ENCODE measurements at regions not wholly inside any gene's neighbourhood (a gene's known extent, or its start where the extent isn't known, plus 50 kb on each side); places are given as distances from the start of the nearest gene placed in this dataset.

DNA sequence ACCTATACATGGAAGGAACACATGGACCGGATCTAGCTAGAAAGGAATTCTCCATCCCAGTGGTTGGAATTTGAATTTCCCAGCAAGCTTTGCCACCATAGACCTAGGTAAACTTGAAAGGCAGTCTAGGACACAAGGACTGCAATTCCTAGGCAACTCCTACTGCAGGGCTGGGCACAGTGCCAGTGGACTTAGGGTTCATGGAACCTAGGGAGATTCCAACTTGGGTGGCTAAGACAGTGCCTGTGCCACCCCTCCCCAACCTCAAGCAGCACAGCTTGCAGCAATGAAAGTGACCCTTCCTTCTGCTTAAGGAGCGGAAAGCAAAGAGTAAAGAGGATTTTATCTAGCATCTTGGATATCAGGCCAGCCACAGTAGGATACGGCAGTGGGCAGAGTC lies 663.3 kb downstream of the ELAVL2 start:
- no peak for DNase-seq (ENCODE audit: low read depth in 2 of 2)

DNA sequence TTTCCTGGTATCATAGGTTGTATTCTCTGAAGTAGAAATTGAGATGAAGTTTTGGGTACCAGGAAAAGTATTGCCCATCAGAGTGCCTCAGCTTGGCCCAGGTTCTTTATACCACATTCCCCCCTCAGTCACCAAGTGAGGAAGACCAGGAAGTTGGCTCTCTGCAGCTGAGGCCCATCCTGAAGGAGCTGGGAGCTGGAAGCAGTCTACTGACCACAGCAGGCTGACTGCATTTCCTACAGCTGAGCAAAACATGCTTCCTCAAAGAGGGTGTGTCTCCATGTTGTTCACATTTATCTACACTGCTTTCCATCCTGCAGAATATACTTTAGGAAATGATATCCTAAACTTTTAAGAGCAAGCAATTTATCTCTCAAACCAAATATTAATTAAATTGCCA lies 654.6 kb downstream of the ELAVL2 start:
- no peak for DNase-seq (ENCODE audit: low read depth in 2 of 2)

DNA sequence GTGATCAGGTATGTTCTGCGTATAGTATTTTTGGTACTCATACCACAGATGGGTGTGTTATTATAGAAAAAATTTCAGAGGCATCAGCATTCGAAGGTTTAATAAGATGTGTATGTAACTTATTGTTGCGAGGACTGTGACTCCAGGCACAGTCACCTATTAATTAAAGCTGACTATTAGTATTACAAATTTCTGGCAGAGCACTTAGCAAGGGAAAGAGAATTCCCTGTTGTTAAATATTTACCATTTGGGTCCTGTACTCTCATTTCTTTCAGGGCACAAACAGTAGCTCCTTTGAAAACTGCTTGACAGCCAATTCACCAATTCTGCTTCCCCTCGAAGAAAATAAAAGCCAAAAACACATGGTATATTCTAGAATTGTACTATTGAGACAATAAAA lies 653.8 kb downstream of the ELAVL2 start:
- DNase-seq (ENCODE audit: low read depth in 2 of 2), result no peak

DNA sequence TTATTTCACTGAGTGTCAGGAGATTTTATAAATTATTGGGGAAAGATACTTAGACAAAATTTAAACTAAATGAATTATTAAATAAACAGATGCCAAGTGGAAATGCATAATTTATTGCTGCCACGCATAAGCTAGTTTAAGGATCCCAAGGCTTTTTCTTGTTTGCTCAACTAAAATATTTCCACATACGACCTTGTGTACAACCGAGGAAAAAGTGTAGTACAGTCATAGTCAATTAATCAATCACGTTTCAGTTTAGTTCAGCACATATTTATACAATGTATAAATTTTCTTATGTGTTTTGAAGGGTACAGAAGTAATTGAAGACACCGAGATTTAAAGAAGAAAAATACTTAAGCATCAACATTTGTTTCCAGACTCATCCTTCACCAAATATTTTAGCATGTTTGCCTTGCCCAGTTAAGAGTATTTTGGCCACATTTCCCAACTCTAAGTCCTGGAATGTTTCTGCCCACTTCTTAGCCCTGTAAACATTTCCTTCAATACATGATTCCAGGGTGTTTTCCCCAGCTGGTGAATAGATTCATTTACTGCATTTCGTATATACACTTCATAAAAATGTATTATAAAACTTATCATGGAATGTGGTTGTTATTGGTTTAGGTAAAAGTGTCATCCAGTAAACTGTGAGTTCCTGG lies 652.9 kb downstream of the ELAVL2 start:
- DNase-seq (ENCODE audit: low read depth in 2 of 2), result no peak

DNA sequence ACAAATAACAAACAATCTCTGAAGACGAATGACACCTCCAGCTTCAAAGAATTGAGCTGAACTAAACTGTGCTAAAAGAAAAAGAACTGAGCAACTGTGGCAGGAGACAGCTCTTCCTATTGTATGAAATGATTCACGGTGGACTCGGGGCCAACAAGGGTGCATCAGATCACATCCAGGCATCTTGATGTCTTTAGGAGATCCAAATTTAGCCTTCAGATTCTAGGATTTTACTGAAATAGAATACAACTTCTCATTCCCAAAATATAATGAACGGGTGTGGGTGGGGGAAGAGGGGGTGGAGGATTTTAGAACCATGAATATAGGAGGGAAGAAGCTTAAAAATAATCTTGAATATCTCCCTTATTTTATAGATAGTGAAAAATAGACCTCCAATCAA lies 631.8 kb downstream of the ELAVL2 start:
- DNase-seq (ENCODE audit: low read depth in 2 of 2), result no peak

DNA sequence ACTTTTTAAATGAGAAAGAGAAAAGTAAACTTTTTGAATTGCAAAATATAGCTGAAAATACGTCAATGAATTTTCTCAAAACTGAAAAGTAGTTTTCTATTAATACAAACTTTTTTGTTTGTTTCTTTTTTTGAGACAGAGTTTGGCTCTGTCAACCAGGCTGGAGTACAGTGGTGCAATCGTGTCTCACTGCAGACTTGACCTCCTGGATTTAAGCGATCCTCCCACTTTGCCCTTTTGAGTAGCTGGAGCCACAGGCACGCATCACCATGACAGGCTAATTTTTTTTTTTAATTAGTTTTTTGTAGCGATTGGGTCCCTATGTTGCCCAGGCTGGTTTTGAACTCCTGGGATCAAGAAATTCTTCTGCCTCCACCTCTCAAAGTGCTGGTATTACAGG lies 610.4 kb downstream of the ELAVL2 start:
- DNase-seq (ENCODE audit: low read depth in 2 of 2), result no peak

- no peak for DNase-seq (ENCODE audit: low read depth in 2 of 2)
Measured at GRCh38 chr9:23219471-23219870, 606.6 kb downstream of the ELAVL2 start.

GRCh38 chr9:23220171-23220570 lies 605.9 kb downstream of the ELAVL2 start:
- no peak for DNase-seq (ENCODE audit: low read depth in 2 of 2)

- no peak for DNase-seq (ENCODE audit: low read depth in 2 of 2)
Measured at GRCh38 chr9:23220957-23221356, 605.1 kb downstream of the ELAVL2 start.

GRCh38 chr9:23229890-23230317 lies 596.1 kb downstream of the ELAVL2 start:
- DNase-seq (ENCODE audit: low read depth in 2 of 2), result no peak

- DNase-seq (ENCODE audit: low read depth in 2 of 2), result no peak
Measured at GRCh38 chr9:23232831-23233230, 593.2 kb downstream of the ELAVL2 start.

- no peak for DNase-seq (ENCODE audit: low read depth in 2 of 2)
Measured at GRCh38 chr9:23243523-23243922, 582.5 kb downstream of the ELAVL2 start.

- no peak for DNase-seq (ENCODE audit: low read depth in 2 of 2)
Measured at GRCh38 chr9:23245067-23245466, 581.0 kb downstream of the ELAVL2 start.

DNA sequence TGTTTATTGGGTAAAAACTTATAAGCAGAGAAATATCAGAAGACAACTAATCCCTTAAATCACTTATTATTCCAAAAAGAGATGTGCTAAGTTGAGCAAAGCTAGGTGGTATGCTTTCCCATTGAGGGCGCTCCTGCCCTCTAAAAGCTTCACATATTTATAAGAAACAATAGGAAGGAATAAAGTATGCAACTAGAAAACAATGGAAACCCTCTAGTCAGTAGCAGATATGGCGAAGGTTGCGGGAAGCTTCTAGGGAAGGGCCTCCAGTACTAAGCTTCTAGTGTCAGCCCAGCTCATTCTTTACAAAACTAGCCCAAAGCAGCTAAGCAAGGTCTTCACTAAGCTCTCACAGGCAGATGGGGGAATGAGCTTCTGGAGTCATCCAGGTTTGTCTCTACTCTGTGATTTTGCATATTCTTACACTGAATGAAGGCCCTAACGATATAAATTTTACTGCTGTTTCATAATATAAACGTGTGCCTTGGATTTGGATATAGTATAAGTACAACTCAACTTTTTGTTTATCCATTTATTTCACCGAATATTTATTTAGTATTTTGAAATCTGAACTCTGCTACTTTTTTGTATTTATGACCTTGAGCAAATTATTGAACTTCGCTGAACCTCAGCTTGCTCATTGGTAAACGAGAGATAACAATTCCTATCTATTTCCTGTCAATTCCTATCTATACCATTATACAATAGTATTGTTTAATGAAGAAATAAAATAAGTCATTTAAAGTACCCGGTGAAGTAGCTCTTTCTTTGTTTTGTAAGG lies 571.4 kb downstream of the ELAVL2 start:
- DNase-seq (ENCODE audit: low read depth in 2 of 2), result no peak

GRCh38 chr9:23255346-23255745 lies 570.7 kb downstream of the ELAVL2 start:
- DNase-seq (ENCODE audit: low read depth in 2 of 2), result no peak

- no peak for DNase-seq (ENCODE audit: low read depth in 2 of 2)
Measured at GRCh38 chr9:23258569-23258968, 567.5 kb downstream of the ELAVL2 start.

DNA sequence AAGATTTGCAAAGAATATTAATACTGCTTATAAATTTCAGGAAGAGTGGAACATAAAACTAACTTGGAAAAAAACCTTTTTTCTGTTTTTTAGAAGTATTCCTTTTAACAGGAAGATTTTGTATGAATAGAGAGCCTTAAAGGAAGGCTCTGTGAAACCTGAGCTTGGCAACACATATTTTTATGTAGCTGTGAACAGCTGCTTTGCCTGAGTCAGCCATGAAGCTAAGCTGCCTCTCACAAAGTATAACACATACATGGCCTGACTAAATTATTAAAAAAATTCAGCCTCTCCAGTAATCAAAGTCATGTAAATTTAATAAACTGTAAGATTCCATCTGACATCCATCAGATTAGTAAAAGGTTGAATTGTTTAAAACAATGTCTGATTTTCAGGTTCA lies 547.5 kb downstream of the ELAVL2 start:
- DNase-seq (ENCODE audit: low read depth in 2 of 2), result no peak

DNA sequence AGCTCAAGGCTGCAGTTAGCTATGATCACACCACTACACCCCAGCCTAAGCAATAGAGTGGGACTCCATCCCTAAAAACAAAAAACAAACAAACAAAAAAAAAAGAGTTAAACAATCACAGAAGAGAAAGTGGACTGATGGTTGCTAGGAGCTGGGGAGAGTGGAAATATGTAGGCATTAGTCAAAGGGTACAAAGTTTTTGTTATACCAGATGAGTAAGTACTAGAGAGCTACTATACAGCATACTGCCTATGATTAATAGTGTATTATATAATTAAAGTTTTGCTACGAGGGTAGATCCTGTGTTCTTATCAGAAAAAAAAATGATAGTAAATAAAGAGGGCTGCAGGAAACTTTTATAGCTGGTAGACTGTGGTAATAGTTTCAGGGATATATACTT lies 538.6 kb downstream of the ELAVL2 start:
- no peak for DNase-seq (ENCODE audit: low read depth in 2 of 2)

DNA sequence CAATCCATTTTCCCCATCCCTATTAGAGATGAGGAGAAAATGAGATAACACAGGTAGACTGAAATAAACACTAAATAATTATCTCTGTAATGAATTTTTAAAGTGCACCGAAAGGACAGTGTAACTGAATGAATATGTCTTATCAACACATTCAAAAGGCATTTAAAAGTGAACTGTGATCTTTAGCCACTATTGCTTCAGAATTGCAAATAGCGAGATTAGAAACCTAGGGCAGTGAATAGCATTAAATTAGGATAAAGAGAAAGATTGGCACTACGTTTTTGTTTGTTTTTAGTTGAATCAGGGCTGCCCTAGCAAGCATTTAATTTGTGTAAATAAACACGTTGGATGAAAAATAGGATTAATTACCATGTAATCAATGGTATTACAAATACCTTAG lies 537.5 kb downstream of the ELAVL2 start:
- DNase-seq (ENCODE audit: low read depth in 2 of 2), result no peak

DNA sequence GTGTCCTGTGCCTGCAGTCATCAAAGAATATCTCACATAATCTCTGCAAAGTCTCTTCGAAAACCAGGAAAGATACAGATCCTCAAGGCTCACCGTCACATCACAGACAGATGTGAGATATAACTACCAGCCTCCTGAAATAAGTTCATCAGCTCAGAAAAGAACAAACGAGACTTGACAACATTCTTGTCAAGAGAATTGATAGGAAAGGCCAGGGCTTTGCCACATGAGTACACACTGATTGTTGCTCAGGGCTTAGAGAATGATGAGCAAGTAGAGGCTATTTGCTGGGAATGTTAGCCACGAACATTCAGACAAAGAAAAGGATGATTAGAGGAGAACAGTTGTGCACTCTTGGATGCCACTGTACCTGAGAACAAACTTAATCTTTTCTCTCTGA lies 535.1 kb downstream of the ELAVL2 start:
- DNase-seq (ENCODE audit: low read depth in 2 of 2), result no peak

GRCh38 chr9:23302281-23302680 lies 523.8 kb downstream of the ELAVL2 start:
- DNase-seq (ENCODE audit: low read depth in 2 of 2), result no peak

DNA sequence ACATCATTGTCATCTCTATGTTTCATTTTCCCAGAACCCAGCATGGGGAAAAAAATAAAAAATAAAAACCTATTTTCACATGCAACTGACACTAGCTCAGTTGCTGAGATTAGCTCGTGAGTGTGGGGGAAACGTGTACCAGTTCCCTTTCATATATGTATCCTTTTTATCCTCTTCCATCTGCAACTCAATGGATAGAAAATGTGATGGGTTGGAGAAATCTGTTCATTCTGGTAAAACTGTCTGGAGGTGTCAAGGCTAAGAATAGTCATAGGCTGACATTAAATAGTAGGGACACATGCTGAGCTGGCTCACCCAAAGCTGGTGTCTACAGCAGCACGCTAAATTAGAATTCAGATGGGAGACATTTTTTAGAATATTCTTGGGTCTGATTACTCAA lies 519.3 kb downstream of the ELAVL2 start:
- no peak for DNase-seq (ENCODE audit: low read depth in 2 of 2)

GRCh38 chr9:23307731-23308513 lies 518.1 kb downstream of the ELAVL2 start:
- no peak for DNase-seq (ENCODE audit: low read depth in 2 of 2)

Data from fibroblast of skin of left biceps (primary cell).